Ascending aorta (tissue), 2 donors: ENCODE measurements at regions not wholly inside any gene's neighbourhood (a gene's known extent, or its start where the extent isn't known, plus 50 kb on each side); places are given as distances from the start of the nearest gene placed in this dataset.

ENCODE experiments used
- DNase-seq, 2 donors: peaks; one replicate each; pipeline ENCODE4 v3.0.0-alpha.2; 2019; ENCODE audit warnings: low spot score in 2 of 2
- H3K27ac ChIP-seq, 2 donors: fragments of 200-600 bp; sonication (generic); one replicate each; pipeline ENCODE4 v1.5.1; 2016 to 2017; ENCODE audit warnings: mild to moderate bottlenecking in 1 of 2
- H3K27me3 ChIP-seq: fragments of 200-600 bp; sonication (generic); one replicate; pipeline ENCODE4 v1.5.1; 2017
- H3K36me3 ChIP-seq, 2 donors: fragments of 200-600 bp; sonication (generic); one replicate each; pipeline ENCODE4 v1.5.1; 2016
- H3K4me1 ChIP-seq, 2 donors: fragments of 200-600 bp; sonication (generic); one replicate each; pipeline ENCODE4 v1.5.1; 2016 to 2017; ENCODE audit warnings: mild to moderate bottlenecking in 1 of 2
- H3K4me3 ChIP-seq, 2 donors: fragments of 200-600 bp; sonication (generic); one replicate each; pipeline ENCODE4 v1.5.1; 2016 to 2017; ENCODE audit warnings: mild to moderate bottlenecking in 1 of 2
- H3K9me3 ChIP-seq, 2 donors: fragments of 200-600 bp; sonication (generic); one replicate each; pipeline ENCODE4 v1.5.1; 2016
- CTCF ChIP-seq, 3 experiments: fragments of 200-600 bp in 2 of 3; fragments of 450-650 bp in 1 of 3; sonication (generic) in 2 of 3; IDR thresholded peaks; one replicate each; pipeline ENCODE4 v1.5.1; 2016 to 2019; ENCODE audit warnings: antibody characterized with exemption in 3 of 3, mild to moderate bottlenecking in 1 of 3, moderate library complexity in 1 of 3
- intact Hi-C: fragments of 100-400 bp; cut with DNase I; formaldehyde crosslinking; loops from one replicate; pipeline ENCODE4 v1.15.1; 2023

- Histone ChIP-seq H3K9me3 (peaks cover 0 to 3% of the 10 kb centered on the region in 2 donors), H3K36me3 (no peaks in the 10 kb centered on the region), H3K4me1 (peaks cover 0 to 7% of the 10 kb centered on the region in 2 donors), H3K4me3 (no peak overlapping the region), H3K27me3 (no peaks in the 10 kb centered on the region), H3K27ac (no peak overlapping the region)
- intact Hi-C loops, result no loop called here
- no peak for TF ChIP-seq CTCF (IDR thresholded peaks at IDR 0.05)
- DNase-seq, result no peak
Observed at GRCh38 chr9:567128-567746, 274.3 kb upstream of the DMRT1 start.

GRCh38 chr9:567747-568305 is 273.7 kb upstream of the DMRT1 start:
- TF ChIP-seq CTCF (IDR thresholded peaks at IDR 0.05), result no peak
- Histone ChIP-seq H3K27ac (no peak overlapping the region), H3K27me3 (no peaks in the 10 kb centered on the region), H3K4me3 (no peak overlapping the region), H3K36me3 (no peaks in the 10 kb centered on the region), H3K4me1 (peaks cover 0 to 10% of the 10 kb centered on the region in 2 donors), H3K9me3 (peaks cover 0 to 3% of the 10 kb centered on the region in 2 donors)
- no peak for DNase-seq
- intact Hi-C loops, result no loop called here

- H3K9me3 ChIP-seq, result peaks cover 0 to 3% of the 10 kb centered on the region in 2 donors
- no peak for TF ChIP-seq CTCF (IDR thresholded peaks at IDR 0.05)
- no peaks in the 10 kb centered on the region for H3K36me3 ChIP-seq
- no peaks in the 10 kb centered on the region for H3K27me3 ChIP-seq
- intact Hi-C loops, result no loop called here
- no peak overlapping the region for H3K27ac ChIP-seq
- no peak for DNase-seq
- peaks cover 0 to 14% of the 10 kb centered on the region in 2 donors for H3K4me1 ChIP-seq
- H3K4me3 ChIP-seq, result no peak overlapping the region
Observed at GRCh38 chr9:569296-569695, 272.2 kb upstream of the DMRT1 start.

- TF ChIP-seq CTCF (IDR thresholded peaks at IDR 0.05), result no peak
- H3K36me3 ChIP-seq, result no peaks in the 10 kb centered on the region
- H3K27me3 ChIP-seq, result no peaks in the 10 kb centered on the region
- intact Hi-C loops, result no loop called here
- H3K4me1 ChIP-seq, result peaks cover 0 to 18% of the 10 kb centered on the region in 2 donors
- H3K4me3 ChIP-seq, result no peak overlapping the region
- peaks cover 0 to 3% of the 10 kb centered on the region in 2 donors for H3K9me3 ChIP-seq
- DNase-seq, result no peak
- H3K27ac ChIP-seq, result no peak overlapping the region
Observed at GRCh38 chr9:570187-570586, 271.3 kb upstream of the DMRT1 start.

GRCh38 chr9:571066-571465 is 270.4 kb upstream of the DMRT1 start:
- H3K9me3 ChIP-seq, result peaks cover 0 to 3% of the 10 kb centered on the region in 2 donors
- H3K4me3 ChIP-seq, result no peak overlapping the region
- TF ChIP-seq CTCF (IDR thresholded peaks at IDR 0.05), result no peak
- intact Hi-C loops, result no loop called here
- no peaks in the 10 kb centered on the region for H3K27me3 ChIP-seq
- H3K4me1 ChIP-seq, result peaks cover 0 to 18% of the 10 kb centered on the region in 2 donors
- H3K36me3 ChIP-seq, result no peaks in the 10 kb centered on the region
- DNase-seq, result no peak
- H3K27ac ChIP-seq, result no peak overlapping the region
